Choroid plexus epithelial cell (primary cell): ENCODE measurements at regions not wholly inside any gene's neighbourhood (a gene's known extent, or its start where the extent isn't known, plus 50 kb on each side); places are given as distances from the start of the nearest gene placed in this dataset.

Experiments used
- DNase-seq: peaks from one replicate; pipeline ENCODE4 v3.0.0-alpha.2; 2010; ENCODE audit warnings: low read depth
- H3K4me3 ChIP-seq: 2 replicates; pipeline ENCODE4 v1.5.1; 2011; ENCODE audit warnings: low read depth, mild to moderate bottlenecking, control low read depth, low read length, moderate library complexity
- TF ChIP-seq, protein P1 (sequence below): conservative IDR thresholded peaks from 2 replicates; pipeline ENCODE4 v1.5.1; 2011; ENCODE audit warnings: low read depth, mild to moderate bottlenecking, control low read depth, inconsistent platforms, low read length, moderate library complexity

DNA sequence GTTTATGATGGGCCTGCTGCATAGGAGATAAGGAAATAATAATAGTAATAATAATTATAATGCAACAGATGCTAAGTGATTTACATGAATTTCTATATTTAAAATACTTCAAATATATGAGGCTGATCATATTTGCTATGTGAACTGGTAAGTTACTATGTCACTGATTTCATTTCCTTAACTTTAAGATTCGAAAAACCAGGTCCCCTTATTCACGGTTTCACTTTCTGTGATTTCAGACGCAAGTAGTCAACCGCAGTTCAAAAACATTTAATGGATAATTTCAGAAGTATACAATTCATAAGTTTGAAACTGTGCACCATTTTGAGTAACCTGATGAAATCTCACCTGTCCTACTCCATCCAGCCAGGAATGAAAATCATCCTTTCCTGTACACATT lies 1697.1 kb upstream of the LRRTM1 start:
- DNase-seq = no peak
- H3K4me3 ChIP-seq = no peak overlapping the region
- TF ChIP-seq, protein P1, sequence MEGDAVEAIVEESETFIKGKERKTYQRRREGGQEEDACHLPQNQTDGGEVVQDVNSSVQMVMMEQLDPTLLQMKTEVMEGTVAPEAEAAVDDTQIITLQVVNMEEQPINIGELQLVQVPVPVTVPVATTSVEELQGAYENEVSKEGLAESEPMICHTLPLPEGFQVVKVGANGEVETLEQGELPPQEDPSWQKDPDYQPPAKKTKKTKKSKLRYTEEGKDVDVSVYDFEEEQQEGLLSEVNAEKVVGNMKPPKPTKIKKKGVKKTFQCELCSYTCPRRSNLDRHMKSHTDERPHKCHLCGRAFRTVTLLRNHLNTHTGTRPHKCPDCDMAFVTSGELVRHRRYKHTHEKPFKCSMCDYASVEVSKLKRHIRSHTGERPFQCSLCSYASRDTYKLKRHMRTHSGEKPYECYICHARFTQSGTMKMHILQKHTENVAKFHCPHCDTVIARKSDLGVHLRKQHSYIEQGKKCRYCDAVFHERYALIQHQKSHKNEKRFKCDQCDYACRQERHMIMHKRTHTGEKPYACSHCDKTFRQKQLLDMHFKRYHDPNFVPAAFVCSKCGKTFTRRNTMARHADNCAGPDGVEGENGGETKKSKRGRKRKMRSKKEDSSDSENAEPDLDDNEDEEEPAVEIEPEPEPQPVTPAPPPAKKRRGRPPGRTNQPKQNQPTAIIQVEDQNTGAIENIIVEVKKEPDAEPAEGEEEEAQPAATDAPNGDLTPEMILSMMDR = no peak

- DNase-seq = no peak
- TF ChIP-seq, protein P1 = no peak
- H3K4me3 ChIP-seq = no peak overlapping the region
Observed at GRCh38 chr2:82000606-82001005, 1696.1 kb upstream of the LRRTM1 start.

- no peak for DNase-seq
- TF ChIP-seq, protein P1 = no peak
Observed at GRCh38 chr2:81996332-81996731, 1691.8 kb upstream of the LRRTM1 start.

DNA sequence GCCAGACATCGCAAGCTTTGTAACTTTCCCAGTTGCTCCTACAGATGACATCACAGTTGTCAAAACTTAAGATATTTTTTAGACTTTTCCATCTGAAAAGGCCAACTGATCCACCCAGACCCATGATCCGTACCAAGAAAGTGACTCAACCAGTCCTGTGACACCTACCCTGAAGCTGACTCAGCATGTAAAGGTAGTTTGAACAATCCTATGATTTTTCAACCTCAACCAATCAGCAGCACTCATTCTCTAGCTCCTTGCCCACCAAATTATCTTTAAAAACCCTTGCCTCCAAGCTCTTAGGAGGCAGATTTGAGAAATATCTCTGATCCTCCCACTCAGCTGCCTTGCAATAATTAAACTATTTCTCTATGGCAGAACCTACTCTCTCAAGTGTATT lies 1686.7 kb upstream of the LRRTM1 start:
- TF ChIP-seq, protein P1 = no peak
- no peak overlapping the region for H3K4me3 ChIP-seq
- no peak for DNase-seq

More at GRCh38 chr2:81996332-81996731, 1691.8 kb upstream of the LRRTM1 start:
- no peak overlapping the region for H3K4me3 ChIP-seq

DNA sequence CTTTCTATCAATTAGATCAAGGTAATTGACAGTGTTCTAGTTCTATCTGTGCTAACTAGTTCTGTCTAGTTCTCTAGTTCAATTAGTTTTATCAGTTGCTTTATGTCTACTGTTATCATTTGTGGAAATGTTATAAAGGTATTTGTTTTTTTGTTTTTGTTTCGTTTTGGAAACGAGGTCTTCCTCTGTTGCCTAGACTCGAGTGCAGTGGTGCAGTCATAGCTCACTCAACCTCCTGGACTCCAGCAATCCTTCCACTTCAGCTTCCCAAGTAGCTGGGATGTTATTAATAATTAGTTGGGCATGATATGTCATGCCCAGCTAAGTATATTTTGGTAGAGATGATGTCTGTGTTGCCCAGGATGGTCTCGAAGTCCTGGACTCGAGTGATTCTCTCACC lies 1682.8 kb upstream of the LRRTM1 start:
- TF ChIP-seq, protein P1 = no peak
- H3K4me3 ChIP-seq = no peak overlapping the region
- DNase-seq = no peak

DNA sequence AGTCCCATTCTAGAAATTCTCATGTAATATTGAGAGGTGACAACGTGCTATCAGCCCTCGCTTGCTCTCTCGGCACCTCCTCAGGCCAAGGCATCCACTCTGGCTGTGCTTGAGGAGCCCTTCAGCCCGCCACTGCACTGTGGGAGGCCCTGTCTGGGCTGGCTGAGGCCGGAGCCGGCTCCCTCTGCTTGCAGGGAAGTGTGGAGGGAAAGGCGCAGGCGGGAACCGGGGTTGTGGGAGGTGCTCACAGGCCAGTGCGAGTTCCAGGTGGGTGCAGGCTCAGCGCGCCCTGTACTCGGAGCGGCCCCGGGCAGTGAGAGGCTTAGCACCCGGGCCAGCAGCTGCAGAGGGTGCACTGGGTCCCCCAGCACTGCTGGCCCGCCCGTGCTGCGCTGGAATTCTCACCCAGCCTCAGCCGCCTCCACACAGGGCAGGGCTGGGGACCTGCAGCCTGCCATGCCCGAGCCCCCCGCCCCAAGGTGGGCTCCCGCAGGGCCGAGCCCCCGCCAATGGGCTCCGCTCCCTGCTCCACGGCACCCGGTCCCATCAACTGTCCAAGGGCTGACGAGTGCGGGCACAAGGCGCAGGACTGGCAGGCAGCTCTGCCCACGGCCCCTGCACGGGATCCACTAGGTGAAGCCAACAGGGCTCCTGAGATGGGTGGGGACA lies 1680.6 kb upstream of the LRRTM1 start:
- TF ChIP-seq, protein P1 = no peak
- DNase-seq = no peak

GRCh38 chr2:81981585-81981984 lies 1677.0 kb upstream of the LRRTM1 start:
- no peak overlapping the region for H3K4me3 ChIP-seq
- TF ChIP-seq, protein P1 = no peak
- DNase-seq = no peak

More for the DNA sequence above, 1680.6 kb upstream of the LRRTM1 start:
- no peak overlapping the region for H3K4me3 ChIP-seq
